ENCODE measurements at regions not wholly inside any gene's neighbourhood (a gene's known extent, or its start where the extent isn't known, plus 50 kb on each side); places are given as distances from the start of the nearest gene placed in this dataset.

GRCh38 chr18:38664929-38665328 is 1099.3 kb upstream of the CELF4 start:
- H3K27me3 ChIP-seq (ENCODE audit: low read length): no peaks in the 10 kb centered on the region
- no peaks in the 10 kb centered on the region for H3K36me3 ChIP-seq (ENCODE audit: low read length)
- TF ChIP-seq EZH2phosphoT487 (conservative IDR thresholded peaks at IDR 0.05; ENCODE audit: low read length) (no peak), CTCF (IDR thresholded peaks at IDR 0.05; ENCODE audit: insufficient read depth, low read length, poor library complexity, severe bottlenecking) (no peak)
- no peaks in the 10 kb centered on the region for H4K20me1 ChIP-seq (ENCODE audit: low read depth, low read length)
- H3K9me2 ChIP-seq (replicated peaks; ENCODE audit: insufficient read depth, low read length): no peaks in the 10 kb centered on the region
- no peak overlapping the region for H3K4me3 ChIP-seq (ENCODE audit: insufficient read depth, low read length, poor library complexity, severe bottlenecking)
- H3K9me3 ChIP-seq (ENCODE audit: insufficient read depth, low read length): peaks cover 5% of the 10 kb centered on the region; the same call in 1 of the 2 replicates
- H3K27ac ChIP-seq (ENCODE audit: low read depth, low read length): no peak overlapping the region
- H3F3A ChIP-seq (ENCODE audit: insufficient read depth): no peaks in the 10 kb centered on the region
- no peaks in the 10 kb centered on the region for H3K79me2 ChIP-seq (ENCODE audit: insufficient read depth, low read length)
- no peak overlapping the region for H3K9ac ChIP-seq (ENCODE audit: low read length)
- no peak overlapping the region for H3K4me2 ChIP-seq (ENCODE audit: low read depth, low read length, poor library complexity, severe bottlenecking)
- no peak overlapping the region for H2AFZ ChIP-seq (ENCODE audit: low read depth, low read length, severe bottlenecking)

GRCh38 chr18:38663682-38664081 is 1098.1 kb upstream of the CELF4 start:
- Histone ChIP-seq H3K4me2 (ENCODE audit: low read depth, low read length, poor library complexity, severe bottlenecking) (no peak overlapping the region), H3K9me3 (ENCODE audit: insufficient read depth, low read length) (peaks cover 5% of the 10 kb centered on the region; the same call in 1 of the 2 replicates), H3K36me3 (ENCODE audit: low read length) (no peaks in the 10 kb centered on the region), H3K27me3 (ENCODE audit: low read length) (no peaks in the 10 kb centered on the region), H2AFZ (ENCODE audit: low read depth, low read length, severe bottlenecking) (no peak overlapping the region), H4K20me1 (ENCODE audit: low read depth, low read length) (no peaks in the 10 kb centered on the region), H3K9me2 (replicated peaks; ENCODE audit: insufficient read depth, low read length) (no peaks in the 10 kb centered on the region), H3K79me2 (ENCODE audit: insufficient read depth, low read length) (no peaks in the 10 kb centered on the region), H3F3A (ENCODE audit: insufficient read depth) (no peaks in the 10 kb centered on the region), H3K9ac (ENCODE audit: low read length) (no peak overlapping the region), H3K27ac (ENCODE audit: low read depth, low read length) (no peak overlapping the region), H3K4me3 (ENCODE audit: insufficient read depth, low read length, poor library complexity, severe bottlenecking) (no peak overlapping the region)
- TF ChIP-seq CTCF (IDR thresholded peaks at IDR 0.05; ENCODE audit: insufficient read depth, low read length, poor library complexity, severe bottlenecking): no peak
- TF ChIP-seq EZH2phosphoT487 (conservative IDR thresholded peaks at IDR 0.05; ENCODE audit: low read length): no peak

- TF ChIP-seq CTCF (IDR thresholded peaks at IDR 0.05; ENCODE audit: insufficient read depth, low read length, poor library complexity, severe bottlenecking) (no peak), EZH2phosphoT487 (conservative IDR thresholded peaks at IDR 0.05; ENCODE audit: low read length) (no peak)
- Histone ChIP-seq H3K27me3 (ENCODE audit: low read length) (no peaks in the 10 kb centered on the region), H3K27ac (ENCODE audit: low read depth, low read length) (no peak overlapping the region), H3K9ac (ENCODE audit: low read length) (no peak overlapping the region), H3K4me2 (ENCODE audit: low read depth, low read length, poor library complexity, severe bottlenecking) (no peak overlapping the region), H2AFZ (ENCODE audit: low read depth, low read length, severe bottlenecking) (no peak overlapping the region), H3K4me3 (ENCODE audit: insufficient read depth, low read length, poor library complexity, severe bottlenecking) (no peak overlapping the region), H3F3A (ENCODE audit: insufficient read depth) (no peaks in the 10 kb centered on the region), H3K9me3 (ENCODE audit: insufficient read depth, low read length) (peaks cover 5% of the 10 kb centered on the region; the same call in 1 of the 2 replicates), H3K9me2 (replicated peaks; ENCODE audit: insufficient read depth, low read length) (no peaks in the 10 kb centered on the region), H3K79me2 (ENCODE audit: insufficient read depth, low read length) (no peaks in the 10 kb centered on the region), H4K20me1 (ENCODE audit: low read depth, low read length) (no peaks in the 10 kb centered on the region), H3K36me3 (ENCODE audit: low read length) (no peaks in the 10 kb centered on the region)
Observed at GRCh38 chr18:38663270-38663669, 1097.7 kb upstream of the CELF4 start.

Data from SU-DHL-6 (cell line).